GM18909 (cell line): ENCODE measurements at regions not wholly inside any gene's neighbourhood (a gene's known extent, or its start where the extent isn't known, plus 50 kb on each side); places are given as distances from the start of the nearest gene placed in this dataset.

ENCODE experiments used
- ATAC-seq: cut with Tn5 transposase; IDR thresholded peaks from one replicate; pipeline ENCODE4 v1.9.1; 2021; ENCODE audit warnings: mild to moderate bottlenecking; ENCODE audit not compliant: unreplicated experiment, poor library complexity

GRCh38 chr17:77602883-77603640 lies 355.4 kb upstream of the TNRC6C start:
- no peak for ATAC-seq

- no peak for ATAC-seq
These were observed 354.1 kb upstream of the TNRC6C start for GRCh38 chr17:77604301-77604972.

- no peak for ATAC-seq
These were observed 353.6 kb upstream of the TNRC6C start for GRCh38 chr17:77604973-77605313.

- ATAC-seq: no peak
These were observed 352.2 kb upstream of the TNRC6C start for GRCh38 chr17:77606146-77606864.

GRCh38 chr17:77606865-77607210 lies 351.7 kb upstream of the TNRC6C start:
- no peak for ATAC-seq

- ATAC-seq: no peak
These were observed 350.9 kb upstream of the TNRC6C start for GRCh38 chr17:77607606-77608005.

GRCh38 chr17:77608431-77608830 lies 350.1 kb upstream of the TNRC6C start:
- no peak for ATAC-seq

GRCh38 chr17:77609553-77610517 lies 348.7 kb upstream of the TNRC6C start:
- ATAC-seq: no peak

GRCh38 chr17:77610518-77610893 lies 348.0 kb upstream of the TNRC6C start:
- ATAC-seq: no peak

GRCh38 chr17:77610972-77611521 lies 347.5 kb upstream of the TNRC6C start:
- ATAC-seq: no peak

GRCh38 chr17:77611791-77612502 lies 346.6 kb upstream of the TNRC6C start:
- ATAC-seq: no peak

GRCh38 chr17:77613218-77613617 lies 345.3 kb upstream of the TNRC6C start:
- ATAC-seq: no peak

GRCh38 chr17:77613627-77614026 lies 344.9 kb upstream of the TNRC6C start:
- ATAC-seq: no peak

- ATAC-seq: no peak
These were observed 342.7 kb upstream of the TNRC6C start for GRCh38 chr17:77615703-77616253.

- no peak for ATAC-seq
These were observed 342.2 kb upstream of the TNRC6C start for GRCh38 chr17:77616254-77616731.

GRCh38 chr17:77617516-77617915 lies 341.0 kb upstream of the TNRC6C start:
- ATAC-seq: no peak

- no peak for ATAC-seq
These were observed 340.3 kb upstream of the TNRC6C start for GRCh38 chr17:77618173-77618572.

- no peak for ATAC-seq
These were observed 339.8 kb upstream of the TNRC6C start for GRCh38 chr17:77618731-77619130.

GRCh38 chr17:77619326-77619725 lies 339.2 kb upstream of the TNRC6C start:
- ATAC-seq: no peak
